Tibial nerve (tissue), 4 donors: ENCODE measurements at regions not wholly inside any gene's neighbourhood (a gene's known extent, or its start where the extent isn't known, plus 50 kb on each side); places are given as distances from the start of the nearest gene placed in this dataset.

Source experiments
- DNase-seq, 2 donors: peaks; one replicate each; pipeline ENCODE4 v3.0.0-alpha.2; 2019; ENCODE audit warnings: low spot score in 2 of 2
- H3K27ac ChIP-seq, 4 donors: fragments of 200-600 bp; sonication (generic) in 3 of 4; one replicate each; pipeline ENCODE4 v1.5.1; 2017 to 2019; ENCODE audit warnings: mild to moderate bottlenecking in 1 of 4
- H3K27me3 ChIP-seq, 2 donors: fragments of 200-600 bp; sonication (generic) in 1 of 2; one replicate each; pipeline versions ENCODE4 v1.5.1 to v1.6.0; 2017 to 2019
- H3K36me3 ChIP-seq, 3 donors: fragments of 200-600 bp; sonication (generic); one replicate each; pipeline ENCODE4 v1.5.1; 2018 to 2019
- H3K4me1 ChIP-seq, 4 donors: fragments of 200-600 bp; sonication (generic) in 3 of 4; one replicate each; pipeline ENCODE4 v1.5.1; 2017 to 2019
- H3K4me3 ChIP-seq, 4 donors: fragments of 200-600 bp; sonication (generic) in 3 of 4; one replicate each; pipeline ENCODE4 v1.5.1; 2017 to 2019; ENCODE audit warnings: mild to moderate bottlenecking in 1 of 4, moderate library complexity in 1 of 4
- H3K9me3 ChIP-seq, 4 donors: fragments of 200-600 bp; sonication (generic) in 3 of 4; one replicate each; pipeline ENCODE4 v1.5.1; 2017 to 2019
- EP300 ChIP-seq, 2 donors: sonication (generic); formaldehyde crosslinking; IDR thresholded peaks; one replicate each; pipeline ENCODE4 v1.6.1; 2017; ENCODE audit warnings: antibody characterized with exemption in 2 of 2, mild to moderate bottlenecking in 1 of 2
- POLR2A ChIP-seq, 2 donors: fragments of 450-650 bp; IDR thresholded peaks; one replicate each; pipeline ENCODE4 v1.6.1; 2017; ENCODE audit warnings: antibody characterized with exemption in 2 of 2, mild to moderate bottlenecking in 2 of 2, moderate library complexity in 2 of 2
- WGBS, 2 donors: methylation state at CpG; one replicate each; pipeline ENCODE4 v1.1.5; 2018; 5-methylcytosine and 5-hydroxymethylcytosine counted together
- TF ChIP-seq, protein P1 (sequence below), 5 experiments: fragments of 200-600 bp in 3 of 5; fragments of 450-650 bp in 2 of 5; sonication (generic) in 3 of 5; IDR thresholded peaks; one replicate each; pipeline ENCODE4 v1.5.1; 2016 to 2019; ENCODE audit warnings: antibody characterized with exemption in 5 of 5, mild to moderate bottlenecking in 3 of 5, moderate library complexity in 2 of 5

DNA sequence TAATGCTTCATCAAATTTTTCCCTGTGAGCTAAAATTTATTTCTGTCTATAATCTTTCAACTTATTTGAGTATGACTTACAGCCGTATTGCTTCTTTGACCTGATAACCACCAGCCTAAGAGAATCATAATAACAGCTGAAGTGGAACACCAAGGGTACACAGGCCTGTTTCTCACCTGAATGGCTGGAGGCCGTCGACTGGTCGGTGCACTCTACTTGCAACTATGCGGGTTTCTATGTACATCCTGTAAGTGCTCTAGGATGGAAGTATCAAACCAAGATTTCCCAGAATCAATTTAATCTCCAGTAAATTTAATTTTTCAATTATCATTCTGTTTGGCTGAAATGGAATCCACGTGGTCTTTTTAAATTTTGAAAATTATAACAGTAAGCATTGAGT lies 504.8 kb upstream of the PHF14 start:
- no peak for TF ChIP-seq POLR2A (IDR thresholded peaks at IDR 0.05)
- no peak for TF ChIP-seq EP300 (IDR thresholded peaks at IDR 0.05)
- TF ChIP-seq, protein P1, sequence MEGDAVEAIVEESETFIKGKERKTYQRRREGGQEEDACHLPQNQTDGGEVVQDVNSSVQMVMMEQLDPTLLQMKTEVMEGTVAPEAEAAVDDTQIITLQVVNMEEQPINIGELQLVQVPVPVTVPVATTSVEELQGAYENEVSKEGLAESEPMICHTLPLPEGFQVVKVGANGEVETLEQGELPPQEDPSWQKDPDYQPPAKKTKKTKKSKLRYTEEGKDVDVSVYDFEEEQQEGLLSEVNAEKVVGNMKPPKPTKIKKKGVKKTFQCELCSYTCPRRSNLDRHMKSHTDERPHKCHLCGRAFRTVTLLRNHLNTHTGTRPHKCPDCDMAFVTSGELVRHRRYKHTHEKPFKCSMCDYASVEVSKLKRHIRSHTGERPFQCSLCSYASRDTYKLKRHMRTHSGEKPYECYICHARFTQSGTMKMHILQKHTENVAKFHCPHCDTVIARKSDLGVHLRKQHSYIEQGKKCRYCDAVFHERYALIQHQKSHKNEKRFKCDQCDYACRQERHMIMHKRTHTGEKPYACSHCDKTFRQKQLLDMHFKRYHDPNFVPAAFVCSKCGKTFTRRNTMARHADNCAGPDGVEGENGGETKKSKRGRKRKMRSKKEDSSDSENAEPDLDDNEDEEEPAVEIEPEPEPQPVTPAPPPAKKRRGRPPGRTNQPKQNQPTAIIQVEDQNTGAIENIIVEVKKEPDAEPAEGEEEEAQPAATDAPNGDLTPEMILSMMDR (IDR thresholded peaks at IDR 0.05), result no peak
- no peak for DNase-seq
- H3K27ac ChIP-seq, result no peak overlapping the region
- H3K4me1 ChIP-seq, result no peaks in the 10 kb centered on the region
- no peak overlapping the region for H3K4me3 ChIP-seq
- no peaks in the 10 kb centered on the region for H3K9me3 ChIP-seq
- WGBS, 2 donors, result 91 to 92% methylated on average over 6 of the region's 6 CpGs
- H3K36me3 ChIP-seq, result no peaks in the 10 kb centered on the region
- no peaks in the 10 kb centered on the region for H3K27me3 ChIP-seq

DNA sequence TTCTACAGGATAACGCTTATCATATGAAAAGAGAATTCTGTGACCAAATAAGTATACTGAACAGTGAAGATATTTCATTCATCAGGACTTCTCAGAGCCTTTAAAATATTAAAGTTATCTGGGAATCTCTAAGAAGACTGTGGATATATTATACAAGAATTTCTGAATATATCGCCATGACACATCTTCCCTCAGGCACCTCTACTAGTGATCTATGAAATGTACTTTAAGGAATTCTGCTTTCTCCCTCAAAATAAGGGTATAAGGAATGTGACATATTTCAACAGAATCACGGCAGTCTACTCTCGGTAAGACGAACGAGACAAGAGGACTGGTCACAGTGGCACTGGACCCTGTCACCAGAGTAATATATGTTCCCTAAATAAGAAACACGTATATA lies 504.2 kb upstream of the PHF14 start:
- Histone ChIP-seq H3K9me3 (no peaks in the 10 kb centered on the region), H3K4me3 (no peak overlapping the region), H3K27ac (no peak overlapping the region), H3K36me3 (no peaks in the 10 kb centered on the region), H3K4me1 (no peaks in the 10 kb centered on the region), H3K27me3 (no peaks in the 10 kb centered on the region)
- no peak for DNase-seq
- 61 to 63% methylated on average over 7 of the region's 7 CpGs for WGBS, 2 donors
- TF ChIP-seq POLR2A (IDR thresholded peaks at IDR 0.05), result no peak

DNA sequence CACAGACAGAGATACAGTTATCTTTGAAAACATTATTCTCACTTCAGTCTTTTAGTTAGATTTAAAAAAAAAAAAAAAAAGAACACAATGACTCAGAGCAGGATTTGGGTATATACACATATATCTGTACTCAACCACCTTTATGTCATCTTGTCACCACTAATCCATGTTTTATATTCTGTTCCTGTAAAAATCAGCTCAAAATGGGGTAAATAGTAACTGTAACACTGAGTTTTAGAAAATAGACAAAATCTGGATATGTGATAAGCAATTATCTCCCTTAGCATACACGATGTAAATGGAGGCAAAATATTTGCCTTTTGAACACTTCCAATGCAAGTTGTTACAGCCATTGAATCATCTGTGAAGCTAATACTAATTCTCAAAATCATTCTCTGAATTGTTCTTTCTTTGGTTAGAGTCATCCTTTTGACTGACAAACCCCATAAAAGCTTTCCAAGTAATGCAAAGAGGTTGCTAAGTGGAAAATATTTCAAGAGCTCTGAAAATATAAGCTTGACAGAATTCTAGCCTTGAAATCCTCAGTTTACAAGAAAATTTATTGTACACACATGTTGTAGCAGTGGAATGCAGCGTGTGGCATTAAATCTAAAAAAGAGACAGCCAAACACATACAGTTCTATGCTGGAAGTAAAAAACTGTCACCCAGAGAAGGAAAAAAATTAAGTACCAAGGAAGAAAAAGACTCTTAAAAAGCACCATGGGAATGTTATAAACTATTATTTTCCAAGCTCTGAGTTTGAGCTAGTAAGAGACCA lies 502.2 kb upstream of the PHF14 start:
- no peak for TF ChIP-seq POLR2A (IDR thresholded peaks at IDR 0.05)
- TF ChIP-seq EP300 (IDR thresholded peaks at IDR 0.05), result no peak
- TF ChIP-seq, protein P1 (IDR thresholded peaks at IDR 0.05), result no peak
- Histone ChIP-seq H3K4me3 (no peak overlapping the region), H3K4me1 (no peaks in the 10 kb centered on the region), H3K27ac (no peak overlapping the region), H3K9me3 (no peaks in the 10 kb centered on the region), H3K27me3 (no peaks in the 10 kb centered on the region), H3K36me3 (no peaks in the 10 kb centered on the region)
- no peak for DNase-seq
- WGBS, 2 donors, result 45% methylated on average over 2 of the region's 2 CpGs

DNA sequence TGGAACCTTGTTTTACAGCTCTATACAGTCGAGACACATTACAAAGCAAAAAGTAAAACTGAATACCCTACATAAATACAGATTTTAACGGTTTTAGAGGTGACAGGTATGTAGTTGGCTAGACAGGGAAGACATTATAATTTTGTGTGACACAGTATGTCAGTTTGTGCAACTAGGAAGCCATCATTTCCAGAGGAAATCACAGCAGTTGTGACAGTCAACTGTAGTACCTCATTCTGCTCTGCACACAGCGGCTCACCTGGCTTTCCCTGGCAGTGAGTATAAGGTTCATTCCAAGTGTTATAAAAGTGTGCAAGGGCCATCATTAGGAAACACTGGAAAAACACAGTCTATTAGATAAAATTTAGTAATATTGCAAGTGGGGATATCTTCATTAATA lies 501.6 kb upstream of the PHF14 start:
- H3K27ac ChIP-seq, result no peak overlapping the region
- H3K9me3 ChIP-seq, result no peaks in the 10 kb centered on the region
- no peaks in the 10 kb centered on the region for H3K36me3 ChIP-seq
- TF ChIP-seq POLR2A (IDR thresholded peaks at IDR 0.05), result no peak
- TF ChIP-seq EP300 (IDR thresholded peaks at IDR 0.05), result no peak
- TF ChIP-seq, protein P1 (IDR thresholded peaks at IDR 0.05), result no peak
- no peak overlapping the region for H3K4me3 ChIP-seq
- H3K4me1 ChIP-seq, result no peaks in the 10 kb centered on the region
- DNase-seq, result no peak
- no peaks in the 10 kb centered on the region for H3K27me3 ChIP-seq
- 50 to 65% methylated on average over 3 of the region's 3 CpGs for WGBS, 2 donors

DNA sequence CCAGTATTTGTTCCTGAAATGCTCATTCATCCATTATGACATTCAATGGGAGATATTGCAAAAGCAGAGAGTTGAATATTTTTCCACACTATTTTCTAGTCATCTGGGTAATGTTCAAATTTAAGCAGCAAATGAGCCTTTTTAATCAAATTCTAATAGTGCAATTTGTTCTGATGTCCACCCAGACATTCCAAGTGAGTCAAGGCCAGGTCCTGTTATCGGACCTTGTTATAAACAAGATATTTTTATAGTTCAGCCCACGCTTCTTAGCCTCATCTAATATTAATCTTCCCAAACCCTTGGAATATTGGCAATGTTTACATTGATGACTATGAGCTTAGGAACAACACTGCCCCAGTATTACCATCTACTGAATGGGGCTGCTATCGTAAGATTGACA lies 500.1 kb upstream of the PHF14 start:
- Histone ChIP-seq H3K9me3 (no peaks in the 10 kb centered on the region), H3K4me1 (no peaks in the 10 kb centered on the region), H3K36me3 (no peaks in the 10 kb centered on the region), H3K4me3 (no peak overlapping the region), H3K27me3 (no peaks in the 10 kb centered on the region), H3K27ac (no peak overlapping the region)
- TF ChIP-seq, protein P1 (IDR thresholded peaks at IDR 0.05), result no peak
- TF ChIP-seq POLR2A (IDR thresholded peaks at IDR 0.05) (no peak), EP300 (IDR thresholded peaks at IDR 0.05) (no peak)
- 66 to 75% methylated on average over 3 of the region's 3 CpGs for WGBS, 2 donors
- no peak for DNase-seq
